ENCODE measurements at regions not wholly inside any gene's neighbourhood (a gene's known extent, or its start where the extent isn't known, plus 50 kb on each side); places are given as distances from the start of the nearest gene placed in this dataset.

DNA sequence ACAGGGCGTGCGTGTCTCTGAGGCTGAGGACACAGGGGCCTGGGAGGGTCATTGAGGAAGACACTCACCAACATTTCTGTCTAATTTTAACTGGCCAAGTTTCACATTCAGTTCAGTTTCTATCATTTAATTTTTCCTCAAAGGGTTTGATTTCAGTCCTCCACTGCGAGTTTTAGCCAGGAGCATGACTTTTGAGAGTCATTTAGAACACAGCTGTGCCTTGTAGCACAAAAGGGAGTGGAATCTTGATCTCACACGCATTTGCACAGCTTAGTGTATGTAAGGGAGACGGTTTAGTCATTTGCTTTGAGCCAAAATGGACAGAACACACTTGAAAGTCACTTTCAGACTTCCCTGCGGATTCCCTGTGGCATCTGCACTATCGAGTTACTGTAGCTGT is 1090.8 kb downstream of the BCL11B start:
- Mint-ChIP-seq H3K4me3 (no peak overlapping the region), H3K27me3 (ENCODE audit: low read depth) (no peaks in the 10 kb centered on the region), H3K36me3 (no peaks in the 10 kb centered on the region), H3K4me1 (no peaks in the 10 kb centered on the region), H3K9me3 (no peaks in the 10 kb centered on the region), H3K27ac (no peak overlapping the region)
- TF ChIP-seq ZSCAN18 (CRISPR knock-in tag; IDR thresholded peaks at IDR 0.05) (no peak), JAZF1 (CRISPR knock-in tag; IDR thresholded peaks at IDR 0.05) (no peak), ZNF671 (CRISPR knock-in tag; IDR thresholded peaks at IDR 0.05) (no peak), SOX15 (CRISPR knock-in tag; IDR thresholded peaks at IDR 0.05) (no peak), ZNF121 (CRISPR knock-in tag; IDR thresholded peaks at IDR 0.05) (no peak), NFYB (CRISPR knock-in tag; conservative IDR thresholded peaks at IDR 0.05; ENCODE audit: low read depth) (no peak), GABPB1 (CRISPR knock-in tag; IDR thresholded peaks at IDR 0.05) (no peak)
- ChIA-PET CTCF (no interaction called here), POLR2A (no interaction called here)
- no peak for ATAC-seq
- no peak for DNase-seq (ENCODE audit: low spot score)

DNA sequence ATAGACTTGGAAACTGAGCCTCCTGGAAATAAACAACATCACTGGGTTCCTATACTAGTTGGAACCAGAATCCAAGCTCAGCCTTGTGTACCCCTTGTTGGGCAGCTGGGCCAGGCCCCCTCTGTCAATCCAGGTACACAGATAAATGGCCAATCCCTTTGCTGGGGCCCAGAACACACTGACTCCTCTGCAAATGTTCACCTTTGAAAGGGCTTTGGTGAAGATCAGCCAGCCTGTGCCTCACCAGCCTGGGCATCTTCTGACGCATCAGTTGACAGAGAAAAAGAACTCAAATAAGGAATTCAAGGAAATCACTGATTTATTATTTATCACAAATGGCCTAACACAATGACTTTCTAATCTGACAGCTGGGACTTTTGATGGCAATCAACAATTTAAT is 1090.2 kb downstream of the BCL11B start:
- ATAC-seq (no peak), DNase-seq (ENCODE audit: low spot score) (no peak)
- Mint-ChIP-seq H3K9me3 (no peaks in the 10 kb centered on the region), H3K36me3 (no peaks in the 10 kb centered on the region), H3K27me3 (ENCODE audit: low read depth) (no peaks in the 10 kb centered on the region), H3K4me3 (no peak overlapping the region), H3K4me1 (no peaks in the 10 kb centered on the region), H3K27ac (no peak overlapping the region)
- POLR2A ChIA-PET = no interaction called here
- CTCF ChIA-PET = no interaction called here
- TF ChIP-seq, protein P1, sequence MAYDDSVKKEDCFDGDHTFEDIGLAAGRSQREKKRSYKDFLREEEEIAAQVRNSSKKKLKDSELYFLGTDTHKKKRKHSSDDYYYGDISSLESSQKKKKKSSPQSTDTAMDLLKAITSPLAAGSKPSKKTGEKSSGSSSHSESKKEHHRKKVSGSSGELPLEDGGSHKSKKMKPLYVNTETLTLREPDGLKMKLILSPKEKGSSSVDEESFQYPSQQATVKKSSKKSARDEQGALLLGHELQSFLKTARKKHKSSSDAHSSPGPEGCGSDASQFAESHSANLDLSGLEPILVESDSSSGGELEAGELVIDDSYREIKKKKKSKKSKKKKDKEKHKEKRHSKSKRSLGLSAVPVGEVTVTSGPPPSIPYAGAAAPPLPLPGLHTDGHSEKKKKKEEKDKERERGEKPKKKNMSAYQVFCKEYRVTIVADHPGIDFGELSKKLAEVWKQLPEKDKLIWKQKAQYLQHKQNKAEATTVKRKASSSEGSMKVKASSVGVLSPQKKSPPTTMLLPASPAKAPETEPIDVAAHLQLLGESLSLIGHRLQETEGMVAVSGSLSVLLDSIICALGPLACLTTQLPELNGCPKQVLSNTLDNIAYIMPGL (CRISPR knock-in tag; IDR thresholded peaks at IDR 0.05) = no peak
- TF ChIP-seq, protein P2, sequence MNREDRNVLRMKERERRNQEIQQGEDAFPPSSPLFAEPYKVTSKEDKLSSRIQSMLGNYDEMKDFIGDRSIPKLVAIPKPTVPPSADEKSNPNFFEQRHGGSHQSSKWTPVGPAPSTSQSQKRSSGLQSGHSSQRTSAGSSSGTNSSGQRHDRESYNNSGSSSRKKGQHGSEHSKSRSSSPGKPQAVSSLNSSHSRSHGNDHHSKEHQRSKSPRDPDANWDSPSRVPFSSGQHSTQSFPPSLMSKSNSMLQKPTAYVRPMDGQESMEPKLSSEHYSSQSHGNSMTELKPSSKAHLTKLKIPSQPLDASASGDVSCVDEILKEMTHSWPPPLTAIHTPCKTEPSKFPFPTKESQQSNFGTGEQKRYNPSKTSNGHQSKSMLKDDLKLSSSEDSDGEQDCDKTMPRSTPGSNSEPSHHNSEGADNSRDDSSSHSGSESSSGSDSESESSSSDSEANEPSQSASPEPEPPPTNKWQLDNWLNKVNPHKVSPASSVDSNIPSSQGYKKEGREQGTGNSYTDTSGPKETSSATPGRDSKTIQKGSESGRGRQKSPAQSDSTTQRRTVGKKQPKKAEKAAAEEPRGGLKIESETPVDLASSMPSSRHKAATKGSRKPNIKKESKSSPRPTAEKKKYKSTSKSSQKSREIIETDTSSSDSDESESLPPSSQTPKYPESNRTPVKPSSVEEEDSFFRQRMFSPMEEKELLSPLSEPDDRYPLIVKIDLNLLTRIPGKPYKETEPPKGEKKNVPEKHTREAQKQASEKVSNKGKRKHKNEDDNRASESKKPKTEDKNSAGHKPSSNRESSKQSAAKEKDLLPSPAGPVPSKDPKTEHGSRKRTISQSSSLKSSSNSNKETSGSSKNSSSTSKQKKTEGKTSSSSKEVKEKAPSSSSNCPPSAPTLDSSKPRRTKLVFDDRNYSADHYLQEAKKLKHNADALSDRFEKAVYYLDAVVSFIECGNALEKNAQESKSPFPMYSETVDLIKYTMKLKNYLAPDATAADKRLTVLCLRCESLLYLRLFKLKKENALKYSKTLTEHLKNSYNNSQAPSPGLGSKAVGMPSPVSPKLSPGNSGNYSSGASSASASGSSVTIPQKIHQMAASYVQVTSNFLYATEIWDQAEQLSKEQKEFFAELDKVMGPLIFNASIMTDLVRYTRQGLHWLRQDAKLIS (CRISPR knock-in tag; IDR thresholded peaks at IDR 0.05; ENCODE audit: borderline replicate concordance) = no peak
- TF ChIP-seq, protein P3, sequence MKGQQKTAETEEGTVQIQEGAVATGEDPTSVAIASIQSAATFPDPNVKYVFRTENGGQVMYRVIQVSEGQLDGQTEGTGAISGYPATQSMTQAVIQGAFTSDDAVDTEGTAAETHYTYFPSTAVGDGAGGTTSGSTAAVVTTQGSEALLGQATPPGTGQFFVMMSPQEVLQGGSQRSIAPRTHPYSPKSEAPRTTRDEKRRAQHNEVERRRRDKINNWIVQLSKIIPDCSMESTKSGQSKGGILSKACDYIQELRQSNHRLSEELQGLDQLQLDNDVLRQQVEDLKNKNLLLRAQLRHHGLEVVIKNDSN (CRISPR knock-in tag; IDR thresholded peaks at IDR 0.05) = no peak
- TF ChIP-seq NR3C1 (CRISPR knock-in tag; conservative IDR thresholded peaks at IDR 0.05; ENCODE audit: low read depth) (no peak), SP1 (CRISPR knock-in tag; conservative IDR thresholded peaks at IDR 0.05) (no peak), ZNF281 (CRISPR knock-in tag; IDR thresholded peaks at IDR 0.05) (no peak), NFYB (CRISPR knock-in tag; conservative IDR thresholded peaks at IDR 0.05; ENCODE audit: low read depth) (no peak), IRF2 (CRISPR knock-in tag; IDR thresholded peaks at IDR 0.05; ENCODE audit: borderline replicate concordance, low read depth) (no peak), HMGA2 (CRISPR knock-in tag; IDR thresholded peaks at IDR 0.05) (no peak), ZNF425 (CRISPR knock-in tag; conservative IDR thresholded peaks at IDR 0.05) (no peak), ZNF138 (CRISPR knock-in tag; conservative IDR thresholded peaks at IDR 0.05) (no peak), ZNF263 (CRISPR knock-in tag; IDR thresholded peaks at IDR 0.05; ENCODE audit: low read depth) (no peak), JAZF1 (CRISPR knock-in tag; IDR thresholded peaks at IDR 0.05) (no peak)
- TF ChIP-seq, protein P4, sequence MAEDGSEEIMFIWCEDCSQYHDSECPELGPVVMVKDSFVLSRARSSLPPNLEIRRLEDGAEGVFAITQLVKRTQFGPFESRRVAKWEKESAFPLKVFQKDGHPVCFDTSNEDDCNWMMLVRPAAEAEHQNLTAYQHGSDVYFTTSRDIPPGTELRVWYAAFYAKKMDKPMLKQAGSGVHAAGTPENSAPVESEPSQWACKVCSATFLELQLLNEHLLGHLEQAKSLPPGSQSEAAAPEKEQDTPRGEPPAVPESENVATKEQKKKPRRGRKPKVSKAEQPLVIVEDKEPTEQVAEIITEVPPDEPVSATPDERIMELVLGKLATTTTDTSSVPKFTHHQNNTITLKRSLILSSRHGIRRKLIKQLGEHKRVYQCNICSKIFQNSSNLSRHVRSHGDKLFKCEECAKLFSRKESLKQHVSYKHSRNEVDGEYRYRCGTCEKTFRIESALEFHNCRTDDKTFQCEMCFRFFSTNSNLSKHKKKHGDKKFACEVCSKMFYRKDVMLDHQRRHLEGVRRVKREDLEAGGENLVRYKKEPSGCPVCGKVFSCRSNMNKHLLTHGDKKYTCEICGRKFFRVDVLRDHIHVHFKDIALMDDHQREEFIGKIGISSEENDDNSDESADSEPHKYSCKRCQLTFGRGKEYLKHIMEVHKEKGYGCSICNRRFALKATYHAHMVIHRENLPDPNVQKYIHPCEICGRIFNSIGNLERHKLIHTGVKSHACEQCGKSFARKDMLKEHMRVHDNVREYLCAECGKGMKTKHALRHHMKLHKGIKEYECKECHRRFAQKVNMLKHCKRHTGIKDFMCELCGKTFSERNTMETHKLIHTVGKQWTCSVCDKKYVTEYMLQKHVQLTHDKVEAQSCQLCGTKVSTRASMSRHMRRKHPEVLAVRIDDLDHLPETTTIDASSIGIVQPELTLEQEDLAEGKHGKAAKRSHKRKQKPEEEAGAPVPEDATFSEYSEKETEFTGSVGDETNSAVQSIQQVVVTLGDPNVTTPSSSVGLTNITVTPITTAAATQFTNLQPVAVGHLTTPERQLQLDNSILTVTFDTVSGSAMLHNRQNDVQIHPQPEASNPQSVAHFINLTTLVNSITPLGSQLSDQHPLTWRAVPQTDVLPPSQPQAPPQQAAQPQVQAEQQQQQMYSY (CRISPR knock-in tag; IDR thresholded peaks at IDR 0.05) = no peak

Data from WTC11 (cell line).